PC-3 (cell line): ENCODE measurements at regions not wholly inside any gene's neighbourhood (a gene's known extent, or its start where the extent isn't known, plus 50 kb on each side); places are given as distances from the start of the nearest gene placed in this dataset.
"Not testable (repeated sequence)": the region's sequence is repeated elsewhere in the genome, so short reads cannot be mapped to it uniquely, and the experiment has no call there.

Experiments used
- CTCF ChIP-seq: fragments of 300-600 bp; sonication (generic); conservative IDR thresholded peaks from 2 replicates; pipeline ENCODE4 v1.5.1; 2017; ENCODE audit warnings: antibody characterized with exemption, low read depth, mild to moderate bottlenecking, low read length
- EZH2 ChIP-seq: fragments of 300-600 bp; sonication (generic); IDR thresholded peaks from one replicate; pipeline ENCODE4 v1.6.1; 2017; ENCODE audit warnings: antibody characterized with exemption, mild to moderate bottlenecking, low read length; ENCODE audit not compliant: unreplicated experiment
- EZH2phosphoT487 ChIP-seq: fragments of 300-600 bp; sonication (generic); IDR thresholded peaks from 2 replicates; pipeline ENCODE4 v1.6.1; 2018; ENCODE audit warnings: mild to moderate bottlenecking, antibody characterized with exemption, low read length, borderline replicate concordance

DNA sequence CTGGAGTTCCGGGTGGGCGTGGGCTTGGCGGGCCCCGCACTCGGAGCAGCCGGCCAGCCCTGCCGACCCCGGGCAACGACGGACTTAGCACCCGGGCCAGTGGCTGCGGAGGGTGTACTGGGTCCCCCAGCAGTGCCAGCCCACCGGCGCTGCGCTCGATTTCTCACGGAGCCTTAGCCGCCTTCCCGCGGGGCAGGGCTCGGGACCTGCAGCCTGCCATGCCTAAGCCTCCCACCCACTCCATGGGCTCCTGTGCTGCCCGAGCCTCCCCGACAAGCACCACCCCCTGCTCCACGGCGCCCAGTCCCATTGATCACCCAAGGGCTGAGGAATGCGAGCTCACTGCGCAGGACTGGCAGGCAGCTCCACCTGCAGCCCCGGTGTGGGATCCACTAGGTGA, 99.9 kb upstream of the SETBP1 start:
- TF ChIP-seq EZH2, CTCF, EZH2phosphoT487: not testable (repeated sequence)
